ENCODE measurements at regions not wholly inside any gene's neighbourhood (a gene's known extent, or its start where the extent isn't known, plus 50 kb on each side); places are given as distances from the start of the nearest gene placed in this dataset.

DNA sequence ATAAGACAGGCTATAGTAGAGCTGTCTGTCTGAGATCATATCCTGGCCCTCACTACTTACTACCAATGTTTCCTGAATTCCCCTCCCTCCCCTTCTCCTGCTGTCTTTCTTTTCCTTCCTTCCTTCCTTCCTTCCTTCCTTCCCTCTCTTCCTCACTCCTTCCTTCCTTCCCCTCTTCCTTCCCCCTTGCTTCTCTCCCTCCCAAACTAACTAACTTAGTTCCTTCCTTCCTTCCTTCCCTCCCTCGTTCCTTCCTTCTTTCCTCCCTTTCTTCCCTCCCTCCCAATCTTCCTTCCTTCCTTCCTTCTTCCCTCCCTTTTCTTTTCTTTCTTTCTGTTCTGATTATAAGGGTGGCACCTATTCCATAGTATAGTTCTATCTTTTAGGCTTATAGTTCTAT lies 150.0 kb upstream of the GDNF start:
- TF ChIP-seq, protein P1, sequence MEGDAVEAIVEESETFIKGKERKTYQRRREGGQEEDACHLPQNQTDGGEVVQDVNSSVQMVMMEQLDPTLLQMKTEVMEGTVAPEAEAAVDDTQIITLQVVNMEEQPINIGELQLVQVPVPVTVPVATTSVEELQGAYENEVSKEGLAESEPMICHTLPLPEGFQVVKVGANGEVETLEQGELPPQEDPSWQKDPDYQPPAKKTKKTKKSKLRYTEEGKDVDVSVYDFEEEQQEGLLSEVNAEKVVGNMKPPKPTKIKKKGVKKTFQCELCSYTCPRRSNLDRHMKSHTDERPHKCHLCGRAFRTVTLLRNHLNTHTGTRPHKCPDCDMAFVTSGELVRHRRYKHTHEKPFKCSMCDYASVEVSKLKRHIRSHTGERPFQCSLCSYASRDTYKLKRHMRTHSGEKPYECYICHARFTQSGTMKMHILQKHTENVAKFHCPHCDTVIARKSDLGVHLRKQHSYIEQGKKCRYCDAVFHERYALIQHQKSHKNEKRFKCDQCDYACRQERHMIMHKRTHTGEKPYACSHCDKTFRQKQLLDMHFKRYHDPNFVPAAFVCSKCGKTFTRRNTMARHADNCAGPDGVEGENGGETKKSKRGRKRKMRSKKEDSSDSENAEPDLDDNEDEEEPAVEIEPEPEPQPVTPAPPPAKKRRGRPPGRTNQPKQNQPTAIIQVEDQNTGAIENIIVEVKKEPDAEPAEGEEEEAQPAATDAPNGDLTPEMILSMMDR (IDR thresholded peaks at IDR 0.05; ENCODE audit: low read depth, low read length, poor library complexity, severe bottlenecking): no peak
- no peak for TF ChIP-seq EZH2phosphoT487 (IDR thresholded peaks at IDR 0.05; ENCODE audit: borderline replicate concordance, low read length)

All from DOHH2 (cell line).